GM23338 (cell line): ENCODE measurements at regions not wholly inside any gene's neighbourhood (a gene's known extent, or its start where the extent isn't known, plus 50 kb on each side); places are given as distances from the start of the nearest gene placed in this dataset.

Source experiments
- POLR2AphosphoS5 ChIP-seq: IDR thresholded peaks from 2 replicates; pipeline ENCODE4 v1.6.1; 2016; ENCODE audit warnings: antibody characterized with exemption, low read depth
- TF ChIP-seq, protein P1 (sequence below), 2 experiments: fragments of 200-600 bp in 1 of 2; sonication (generic) in 1 of 2; conservative IDR thresholded peaks; 2 replicates each; pipeline versions ENCODE4 v1.5.1 to v1.6.1; 2016 to 2017; ENCODE audit warnings: antibody characterized with exemption in 2 of 2, low read depth in 2 of 2, mild to moderate bottlenecking in 2 of 2, moderate library complexity in 1 of 2

GRCh38 chr1:29753244-29753643 is 516.9 kb downstream of the PTPRU start:
- no peak for TF ChIP-seq POLR2AphosphoS5
- TF ChIP-seq, protein P1, sequence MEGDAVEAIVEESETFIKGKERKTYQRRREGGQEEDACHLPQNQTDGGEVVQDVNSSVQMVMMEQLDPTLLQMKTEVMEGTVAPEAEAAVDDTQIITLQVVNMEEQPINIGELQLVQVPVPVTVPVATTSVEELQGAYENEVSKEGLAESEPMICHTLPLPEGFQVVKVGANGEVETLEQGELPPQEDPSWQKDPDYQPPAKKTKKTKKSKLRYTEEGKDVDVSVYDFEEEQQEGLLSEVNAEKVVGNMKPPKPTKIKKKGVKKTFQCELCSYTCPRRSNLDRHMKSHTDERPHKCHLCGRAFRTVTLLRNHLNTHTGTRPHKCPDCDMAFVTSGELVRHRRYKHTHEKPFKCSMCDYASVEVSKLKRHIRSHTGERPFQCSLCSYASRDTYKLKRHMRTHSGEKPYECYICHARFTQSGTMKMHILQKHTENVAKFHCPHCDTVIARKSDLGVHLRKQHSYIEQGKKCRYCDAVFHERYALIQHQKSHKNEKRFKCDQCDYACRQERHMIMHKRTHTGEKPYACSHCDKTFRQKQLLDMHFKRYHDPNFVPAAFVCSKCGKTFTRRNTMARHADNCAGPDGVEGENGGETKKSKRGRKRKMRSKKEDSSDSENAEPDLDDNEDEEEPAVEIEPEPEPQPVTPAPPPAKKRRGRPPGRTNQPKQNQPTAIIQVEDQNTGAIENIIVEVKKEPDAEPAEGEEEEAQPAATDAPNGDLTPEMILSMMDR (conservative IDR thresholded peaks at IDR 0.05; ENCODE audit: low read depth in 2 of 2), result no peak
